GM23338 (cell line): ENCODE measurements at regions not wholly inside any gene's neighbourhood (a gene's known extent, or its start where the extent isn't known, plus 50 kb on each side); places are given as distances from the start of the nearest gene placed in this dataset.

ENCODE experiments used
- ATAC-seq: fragments of 200-7000 bp; cut with Tn5 transposase; 3 replicates; pipeline ENCODE4 v1.9.1; 2020
- DNase-seq: peaks from one replicate; pipeline ENCODE4 v3.0.0-alpha.2; 2015; ENCODE audit warnings: low spot score
- H2AFZ ChIP-seq: fragments of 200-600 bp; sonication (generic); 2 replicates; pipeline ENCODE4 v1.8.0; 2016; ENCODE audit warnings: antibody characterized with exemption, mild to moderate bottlenecking, moderate library complexity
- H3F3A ChIP-seq: fragments of 200-600 bp; sonication (generic); replicated peaks from 2 replicates; pipeline ENCODE4 v1.8.0; 2017; ENCODE audit warnings: antibody characterized with exemption, mixed run types, low read depth
- H3K27ac ChIP-seq: fragments of 200-600 bp; sonication (generic); 2 replicates; pipeline ENCODE4 v1.6.1; 2016; ENCODE audit warnings: low read depth
- H3K27me3 ChIP-seq: fragments of 200-600 bp; sonication (generic); 2 replicates; pipeline ENCODE4 v1.8.0; 2016; ENCODE audit warnings: mild to moderate bottlenecking, mixed run types, moderate library complexity; ENCODE audit not compliant: insufficient read depth
- H3K36me3 ChIP-seq: fragments of 200-600 bp; sonication (generic); 2 replicates; pipeline ENCODE4 v1.8.0; 2016; ENCODE audit warnings: mild to moderate bottlenecking; ENCODE audit not compliant: insufficient read depth
- H3K4me1 ChIP-seq: fragments of 200-600 bp; sonication (generic); 2 replicates; pipeline ENCODE4 v1.8.0; 2016; ENCODE audit warnings: mild to moderate bottlenecking, moderate library complexity; ENCODE audit not compliant: insufficient read depth
- H3K4me2 ChIP-seq: fragments of 200-600 bp; sonication (generic); 2 replicates; pipeline ENCODE4 v1.7.1; 2017; ENCODE audit warnings: mixed run types
- H3K4me3 ChIP-seq: fragments of 200-600 bp; sonication (generic); 2 replicates; pipeline ENCODE4 v1.6.1; 2016; ENCODE audit warnings: mixed run types
- H3K79me2 ChIP-seq: fragments of 200-600 bp; sonication (generic); replicated peaks from 2 replicates; pipeline ENCODE4 v1.8.0; 2017; ENCODE audit warnings: mild to moderate bottlenecking; ENCODE audit not compliant: insufficient read depth
- H3K9me2 ChIP-seq: fragments of 200-600 bp; sonication (generic); 2 replicates; pipeline ENCODE4 v1.8.0; 2017; ENCODE audit not compliant: insufficient read depth
- H4K20me1 ChIP-seq: fragments of 200-600 bp; sonication (generic); replicated peaks from 2 replicates; pipeline ENCODE4 v1.8.0; 2017; ENCODE audit warnings: mild to moderate bottlenecking; ENCODE audit not compliant: insufficient read depth
- H3K27ac Mint-ChIP-seq: 2 replicates; pipeline ENCODE4 v1.8.0; 2020; ENCODE audit warnings: inconsistent platforms, mild to moderate bottlenecking, moderate library complexity, mixed read lengths
- H3K27me3 Mint-ChIP-seq: 3 replicates; pipeline ENCODE4 v1.8.0; 2022; ENCODE audit warnings: low read depth, mild to moderate bottlenecking, moderate library complexity, mixed read lengths, inconsistent platforms; ENCODE audit not compliant: insufficient read depth, poor library complexity
- H3K36me3 Mint-ChIP-seq: 3 replicates; pipeline ENCODE4 v1.8.0; 2021; ENCODE audit warnings: low read depth, mild to moderate bottlenecking, inconsistent platforms, moderate library complexity, mixed read lengths
- H3K4me1 Mint-ChIP-seq: 3 replicates; pipeline ENCODE4 v1.8.0; 2020; ENCODE audit warnings: mild to moderate bottlenecking, inconsistent platforms, mixed read lengths
- H3K4me3 Mint-ChIP-seq: 3 replicates; pipeline ENCODE4 v1.8.0; 2021; ENCODE audit warnings: moderate library complexity, mild to moderate bottlenecking, inconsistent platforms, mixed read lengths
- H3K9me3 Mint-ChIP-seq: 3 replicates; pipeline ENCODE4 v1.8.0; 2020; ENCODE audit warnings: moderate library complexity, mild to moderate bottlenecking, inconsistent platforms, mixed read lengths
- CTCF ChIP-seq, 2 experiments: fragments of 200-600 bp in 1 of 2; sonication (generic) in 1 of 2; conservative IDR thresholded peaks; 2 replicates each; pipeline versions ENCODE4 v1.5.1 to v1.6.1; 2016 to 2017; ENCODE audit warnings: antibody characterized with exemption in 2 of 2, low read depth in 2 of 2, mild to moderate bottlenecking in 2 of 2, moderate library complexity in 1 of 2
- ETS1 ChIP-seq: IDR thresholded peaks from 2 replicates; pipeline ENCODE4 v1.6.1; 2016; ENCODE audit warnings: antibody characterized with exemption
- EZH2 ChIP-seq: fragments of 200-600 bp; sonication (generic); IDR thresholded peaks from one replicate; pipeline ENCODE4 v1.8.0; 2017; ENCODE audit warnings: antibody characterized with exemption, mild to moderate bottlenecking, low read depth; ENCODE audit not compliant: unreplicated experiment
- EZH2phosphoT487 ChIP-seq: fragments of 200-600 bp; sonication (generic); IDR thresholded peaks from one replicate; pipeline ENCODE4 v1.8.1; 2018; ENCODE audit warnings: antibody characterized with exemption; ENCODE audit not compliant: unreplicated experiment
- POLR2AphosphoS5 ChIP-seq: IDR thresholded peaks from 2 replicates; pipeline ENCODE4 v1.6.1; 2016; ENCODE audit warnings: antibody characterized with exemption, low read depth
- REST ChIP-seq: IDR thresholded peaks from one replicate; pipeline ENCODE4 v1.6.1; 2018; ENCODE audit warnings: antibody characterized with exemption; ENCODE audit not compliant: unreplicated experiment
- ZNF114 ChIP-seq: fragments of 250-450 bp; sonication (Bioruptor Pico); IDR thresholded peaks from 2 replicates; pipeline ENCODE4 v1.5.0; 2020; ENCODE audit warnings: mild to moderate bottlenecking, moderate library complexity
- ZNF331 ChIP-seq: fragments of 250-450 bp; sonication (Bioruptor Pico); IDR thresholded peaks from 2 replicates; pipeline ENCODE4 v1.5.0; 2020; ENCODE audit warnings: low read depth, mild to moderate bottlenecking, moderate library complexity
- ZNF462 ChIP-seq: fragments of 250-450 bp; sonication (Bioruptor Pico); IDR thresholded peaks from 2 replicates; pipeline ENCODE4 v1.5.0; 2020; ENCODE audit warnings: mild to moderate bottlenecking, moderate library complexity

- no peak overlapping the region for H3K4me2 ChIP-seq
- Mint-ChIP-seq H3K4me3 (no peak overlapping the region), H3K9me3 (no peaks in the 10 kb centered on the region), H3K36me3 (no peaks in the 10 kb centered on the region), H3K27ac (no peak overlapping the region), H3K27me3 (no peaks in the 10 kb centered on the region), H3K4me1 (peaks cover 11% of the 10 kb centered on the region)
- no peaks in the 10 kb centered on the region for H3K9me2 ChIP-seq
- peaks cover 11% of the 10 kb centered on the region for H3K4me1 ChIP-seq
- TF ChIP-seq REST (no peak), ZNF114 (CRISPR knock-in tag) (no peak), ZNF462 (CRISPR knock-in tag) (no peak), ETS1 (no peak), EZH2phosphoT487 (no peak), ZNF331 (CRISPR knock-in tag) (no peak), EZH2 (no peak), CTCF (conservative IDR thresholded peaks at IDR 0.05; ENCODE audit: low read depth in 2 of 2) (no peak), POLR2AphosphoS5 (no peak)
- no peaks in the 10 kb centered on the region for H3K79me2 ChIP-seq
- no peaks in the 10 kb centered on the region for H3K27me3 ChIP-seq
- H3K4me3 ChIP-seq = no peak overlapping the region
- no peak overlapping the region for H3K27ac ChIP-seq
- ATAC-seq = no peak
- H2AFZ ChIP-seq = no peak overlapping the region
- DNase-seq = no peak
- no peaks in the 10 kb centered on the region for H3F3A ChIP-seq
- no peaks in the 10 kb centered on the region for H3K36me3 ChIP-seq
- H4K20me1 ChIP-seq = no peaks in the 10 kb centered on the region
Observed at GRCh38 chr13:72571191-72571590, 156.2 kb downstream of the MZT1 start.
